CD4-positive, alpha-beta T cell treated with Interleukin-15 for 4 hours (primary cell): ENCODE measurements at regions not wholly inside any gene's neighbourhood (a gene's known extent, or its start where the extent isn't known, plus 50 kb on each side); places are given as distances from the start of the nearest gene placed in this dataset.

Experiments used
- DNase-seq: peaks from one replicate; pipeline ENCODE4 v3.0.0-alpha.2; 2020; ENCODE audit warnings: low spot score

DNA sequence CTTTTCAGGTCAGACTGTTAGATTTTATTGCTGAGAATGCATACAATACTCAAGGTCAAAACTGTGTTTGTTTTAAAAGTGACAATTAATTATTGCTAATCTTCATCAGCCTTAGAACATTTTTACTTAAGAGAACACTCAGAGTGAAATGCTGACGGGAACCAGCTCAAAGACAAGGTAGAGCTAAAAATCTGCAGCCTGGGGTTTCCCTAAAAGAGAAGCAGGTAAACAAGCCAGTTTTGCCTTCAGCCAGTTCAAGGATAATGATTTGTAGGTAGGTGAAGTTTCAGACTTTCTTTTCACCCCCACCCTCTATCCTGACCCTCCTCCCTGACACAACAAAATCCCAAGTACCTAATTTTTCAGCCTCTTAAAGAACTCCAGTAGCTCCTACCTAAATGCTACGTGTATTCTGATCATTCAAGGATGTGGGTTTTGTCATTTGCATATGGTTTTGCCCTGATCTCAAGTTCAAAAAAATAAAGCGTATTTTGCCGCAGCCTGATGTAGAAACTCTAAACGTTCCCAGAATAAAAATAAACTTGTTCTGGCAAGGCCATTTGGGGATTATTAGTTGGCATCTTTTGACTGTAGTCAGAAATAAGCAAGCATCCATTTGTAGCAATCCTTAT lies 407.2 kb downstream of the EFNA5 start:
- DNase-seq, result peak; percentile 26

- DNase-seq, result no peak
Measured at GRCh38 chr5:107257885-107258520, 412.7 kb downstream of the EFNA5 start.

DNA sequence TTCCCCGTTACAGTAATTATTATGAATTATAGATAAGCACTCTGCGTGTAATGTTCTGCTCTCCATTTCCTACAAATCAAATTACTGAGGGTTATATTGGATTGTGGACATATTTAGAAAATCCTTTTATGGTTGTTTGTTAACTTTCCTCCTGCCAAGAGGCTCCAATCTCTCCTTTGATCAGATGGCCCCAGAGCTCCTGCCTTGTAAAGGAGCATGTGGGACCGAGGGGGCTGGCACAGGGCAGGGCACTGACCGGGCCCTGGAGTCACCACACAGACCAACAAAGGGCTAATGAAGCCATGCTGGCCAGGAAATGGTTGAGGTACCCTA lies 415.9 kb downstream of the EFNA5 start:
- DNase-seq, result no peak

- no peak for DNase-seq
Measured at GRCh38 chr5:107254214-107254901, 416.4 kb downstream of the EFNA5 start.

- no peak for DNase-seq
Measured at GRCh38 chr5:107253246-107253645, 417.5 kb downstream of the EFNA5 start.

DNA sequence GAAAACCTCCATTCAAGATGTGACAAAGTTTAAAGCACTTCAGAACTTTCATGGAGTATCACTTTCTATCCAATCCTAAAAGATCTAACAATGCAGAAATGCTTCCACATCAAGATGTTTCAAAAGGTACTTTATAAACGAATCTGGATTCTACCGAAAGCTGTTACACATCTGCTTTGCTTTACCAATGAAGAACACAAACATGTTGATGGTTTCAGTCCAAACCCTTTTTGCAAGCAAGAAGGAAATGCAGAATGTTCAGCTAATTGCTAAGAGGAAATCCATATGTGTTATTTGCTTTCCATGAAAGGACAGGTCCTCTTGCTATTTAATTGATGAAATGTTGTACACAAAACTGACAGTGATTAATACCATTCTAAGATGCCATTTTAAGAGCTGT lies 419.6 kb downstream of the EFNA5 start:
- no peak for DNase-seq

GRCh38 chr5:107248066-107248695 lies 422.6 kb downstream of the EFNA5 start:
- DNase-seq, result peak; percentile 52

- DNase-seq, result no peak
Measured at GRCh38 chr5:107247427-107247826, 423.3 kb downstream of the EFNA5 start.

- DNase-seq, result no peak
Measured at GRCh38 chr5:107243220-107243579, 427.5 kb downstream of the EFNA5 start.

- no peak for DNase-seq
Measured at GRCh38 chr5:107242411-107243219, 428.1 kb downstream of the EFNA5 start.

DNA sequence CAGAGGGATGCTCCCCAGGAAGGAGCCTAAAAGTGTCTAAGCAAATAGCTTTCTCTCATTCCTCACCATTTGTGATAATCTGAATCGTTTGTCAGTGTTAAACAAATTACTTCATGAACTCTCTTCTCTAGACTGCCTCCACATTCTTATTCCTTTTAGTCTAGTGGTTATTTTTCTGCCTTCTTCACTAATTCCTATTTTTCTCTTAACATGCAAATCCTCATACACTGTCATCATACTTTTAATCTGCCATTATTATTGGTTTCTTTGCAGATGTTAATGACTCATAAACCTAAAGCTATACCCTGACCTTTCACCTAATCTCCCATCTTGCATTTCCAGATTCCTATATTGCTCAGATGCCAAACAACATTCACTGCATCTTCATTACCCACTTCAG lies 428.9 kb downstream of the EFNA5 start:
- no peak for DNase-seq

GRCh38 chr5:107235167-107235566 lies 435.6 kb downstream of the EFNA5 start:
- no peak for DNase-seq

GRCh38 chr5:107232788-107233187 lies 437.9 kb downstream of the EFNA5 start:
- DNase-seq, result no peak

- DNase-seq, result no peak
Measured at GRCh38 chr5:107232293-107232692, 438.4 kb downstream of the EFNA5 start.

- DNase-seq, result no peak
Measured at GRCh38 chr5:107231191-107231590, 439.5 kb downstream of the EFNA5 start.

- DNase-seq, result no peak
Measured at GRCh38 chr5:107230367-107230766, 440.4 kb downstream of the EFNA5 start.

GRCh38 chr5:107228226-107228625 lies 442.5 kb downstream of the EFNA5 start:
- no peak for DNase-seq

GRCh38 chr5:107224272-107224671 lies 446.5 kb downstream of the EFNA5 start:
- DNase-seq, result no peak

DNA sequence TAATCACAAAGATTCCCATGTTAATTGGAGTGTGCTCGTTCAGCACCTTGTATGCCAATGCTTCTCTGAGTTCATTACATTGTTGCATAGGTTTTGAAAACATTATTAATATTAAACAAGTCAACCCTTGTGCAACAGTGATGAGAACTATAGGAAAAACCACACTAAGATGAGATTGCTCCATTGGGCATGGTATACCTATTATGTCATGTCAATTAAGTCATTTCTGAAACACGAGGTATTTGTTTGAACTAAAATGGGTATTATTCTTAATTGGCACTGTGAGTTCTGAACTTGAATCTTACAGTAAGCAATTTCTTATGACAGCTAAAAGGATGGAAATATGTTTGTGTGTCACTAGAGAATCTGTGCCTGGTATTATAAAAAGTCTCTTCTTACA lies 447.7 kb downstream of the EFNA5 start:
- DNase-seq, result no peak

- DNase-seq, result no peak
Measured at GRCh38 chr5:107219993-107220392, 450.7 kb downstream of the EFNA5 start.

- no peak for DNase-seq
Measured at GRCh38 chr5:107218457-107219193, 452.1 kb downstream of the EFNA5 start.

DNA sequence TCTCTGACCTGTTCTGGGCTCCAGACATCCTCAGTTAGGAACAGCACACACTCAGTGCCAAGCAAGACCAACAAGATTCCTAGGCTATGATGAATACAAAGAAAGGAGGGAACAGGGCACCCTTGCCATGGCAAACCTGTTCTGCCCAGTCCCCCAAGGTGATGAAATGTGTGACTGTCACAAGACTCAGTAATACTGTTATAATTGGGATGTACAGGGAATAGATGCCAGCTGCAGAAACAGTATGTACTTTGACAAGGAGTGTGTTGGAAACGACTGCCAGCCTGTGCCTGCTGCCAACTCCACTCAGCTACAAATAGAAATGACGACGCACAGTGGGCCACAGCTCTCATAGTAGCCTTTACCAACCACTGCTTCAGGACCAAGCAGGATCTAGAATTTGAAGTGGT lies 453.0 kb downstream of the EFNA5 start:
- DNase-seq, result no peak
